IMR-90 (cell line): ENCODE measurements at regions not wholly inside any gene's neighbourhood (a gene's known extent, or its start where the extent isn't known, plus 50 kb on each side); places are given as distances from the start of the nearest gene placed in this dataset.

Experiments
- ATAC-seq: fragments of 200-7000 bp; cut with Tn5 transposase; 2 replicates; pipeline ENCODE4 v1.9.1; 2020; ENCODE audit warnings: low read depth, mild to moderate bottlenecking, moderate library complexity
- BruUV-seq: library from RNA; stranded (reverse); fragments of 400-500 nt; replicated peaks from 2 replicates; lab custom pipeline; 2021; lab: Mats Ljungman, UMichigan
- CTCF ChIA-PET: fragments of 300-600 bp; formaldehyde crosslinking; extraction: SDS; loops from one replicate; lab custom pipeline; 2021; ENCODE audit warnings: antibody characterized with exemption; lab: Yijun Ruan, JAX
- POLR2A ChIA-PET: fragments of 300-600 bp; sonication (Branson Sonifier 250); formaldehyde crosslinking; loops from one replicate; lab custom pipeline; 2022; ENCODE audit warnings: antibody characterized with exemption; ENCODE audit not compliant: unreplicated experiment; lab: Charles Lee
- DNase-seq: peaks from one replicate; pipeline ENCODE4 v3.0.0; 2013
- H2AFZ ChIP-seq: replicated peaks from 2 replicates; pipeline ENCODE3; 2013; ENCODE audit warnings: low read length, mild to moderate bottlenecking; ENCODE audit not compliant: poor library complexity
- H2AK5ac ChIP-seq: 2 replicates; pipeline ENCODE4 v1.6.1; 2013; ENCODE audit warnings: low read depth, low read length, inconsistent platforms
- H2AK9ac ChIP-seq: replicated peaks from 2 replicates; pipeline ENCODE3; 2013; ENCODE audit warnings: mild to moderate bottlenecking, low read depth, low read length, moderate library complexity; ENCODE audit not compliant: poor library complexity
- H2BK120ac ChIP-seq: 2 replicates; pipeline ENCODE4 v1.6.1; 2013; ENCODE audit warnings: low read depth, low read length, inconsistent platforms
- H2BK15ac ChIP-seq: 3 replicates; pipeline ENCODE4 v1.6.1; 2013; ENCODE audit warnings: low read depth, low read length, inconsistent platforms
- H2BK20ac ChIP-seq: 2 replicates; pipeline ENCODE4 v1.6.1; 2013; ENCODE audit warnings: low read depth, mild to moderate bottlenecking, inconsistent platforms, low read length, moderate library complexity
- H2BK5ac ChIP-seq: 2 replicates; pipeline ENCODE4 v1.6.1; 2013; ENCODE audit warnings: mild to moderate bottlenecking, low read depth, low read length, inconsistent platforms; ENCODE audit not compliant: poor library complexity, severe bottlenecking
- H3K14ac ChIP-seq: replicated peaks from 2 replicates; pipeline ENCODE4 v1.6.1; 2013; ENCODE audit warnings: low read depth, low read length, inconsistent platforms
- H3K18ac ChIP-seq: 2 replicates; pipeline ENCODE4 v1.6.1; 2013; ENCODE audit warnings: low read depth, low read length, control low read depth
- H3K23ac ChIP-seq: 2 replicates; pipeline ENCODE4 v1.6.1; 2013; ENCODE audit warnings: low read depth, low read length, inconsistent platforms
- H3K27ac ChIP-seq: 2 replicates; pipeline ENCODE4 v1.5.1; 2013; ENCODE audit warnings: mild to moderate bottlenecking, control low read depth, low read length; ENCODE audit not compliant: insufficient read depth
- H3K27me3 ChIP-seq: 2 replicates; pipeline ENCODE4 v1.6.1; 2013; ENCODE audit warnings: low read length; ENCODE audit not compliant: control insufficient read depth, insufficient read depth
- H3K36me3 ChIP-seq: 2 replicates; pipeline ENCODE4 v1.6.1; 2013; ENCODE audit warnings: low read length, mixed read lengths; ENCODE audit not compliant: control insufficient read depth, insufficient read depth
- H3K4ac ChIP-seq: 2 replicates; pipeline ENCODE4 v1.6.1; 2013; ENCODE audit warnings: low read depth, low read length, inconsistent platforms
- H3K4me1 ChIP-seq: 2 replicates; pipeline ENCODE4 v1.6.1; 2013; ENCODE audit warnings: low read length, mixed read lengths; ENCODE audit not compliant: control insufficient read depth, insufficient read depth
- H3K4me2 ChIP-seq: 2 replicates; pipeline ENCODE4 v1.6.1; 2013; ENCODE audit warnings: low read depth, mild to moderate bottlenecking, control low read depth, low read length, moderate library complexity
- H3K4me3 ChIP-seq: 2 replicates; pipeline ENCODE4 v1.5.1; 2013; ENCODE audit warnings: low read depth, mild to moderate bottlenecking, control low read depth, low read length, moderate library complexity; ENCODE audit not compliant: insufficient read depth
- H3K56ac ChIP-seq: 2 replicates; pipeline ENCODE4 v1.6.1; 2013; ENCODE audit warnings: low read length, inconsistent platforms; ENCODE audit not compliant: insufficient read depth; ENCODE audit errors: extremely low read depth
- H3K79me1 ChIP-seq, 2 experiments: 2 replicates each; pipeline ENCODE4 v1.6.1; 2013; ENCODE audit warnings: low read length in 2 of 2, inconsistent platforms in 1 of 2, low read depth in 1 of 2
- H3K9ac ChIP-seq: 2 replicates; pipeline ENCODE4 v1.6.1; 2013; ENCODE audit warnings: low read depth, low read length, control low read depth
- H3K9me1 ChIP-seq: 2 replicates; pipeline ENCODE4 v1.6.1; 2013; ENCODE audit warnings: low read length, inconsistent platforms; ENCODE audit not compliant: insufficient read depth
- H3K9me3 ChIP-seq: 2 replicates; pipeline ENCODE4 v1.6.1; 2013; ENCODE audit warnings: low read length; ENCODE audit not compliant: control insufficient read depth, insufficient read depth
- H4K20me1 ChIP-seq: 2 replicates; pipeline ENCODE4 v1.6.1; 2013; ENCODE audit warnings: low read length, inconsistent platforms; ENCODE audit not compliant: insufficient read depth
- H4K5ac ChIP-seq: 2 replicates; pipeline ENCODE4 v1.6.1; 2013; ENCODE audit warnings: mild to moderate bottlenecking, low read depth, low read length, control low read depth
- H4K8ac ChIP-seq, 2 experiments: 2 replicates each; pipeline ENCODE4 v1.6.1; 2013; ENCODE audit warnings: low read depth in 2 of 2, low read length in 2 of 2, control low read depth in 1 of 2, inconsistent platforms in 1 of 2
- H4K91ac ChIP-seq: 2 replicates; pipeline ENCODE4 v1.6.1; 2013; ENCODE audit warnings: low read depth, low read length, inconsistent platforms; ENCODE audit not compliant: insufficient read depth
- BHLHE40 ChIP-seq: fragments of 150-350 bp; IDR thresholded peaks from 2 replicates; pipeline ENCODE4 v1.6.1; 2016; ENCODE audit warnings: mild to moderate bottlenecking, low read depth, low read length
- CHD1 ChIP-seq: IDR thresholded peaks from 2 replicates; pipeline ENCODE4 v1.6.1; 2012; ENCODE audit warnings: low read depth, low read length, improper control_type of control experiment
- ELK1 ChIP-seq: fragments of 150-350 bp; IDR thresholded peaks from 2 replicates; pipeline ENCODE4 v1.6.1; 2016; ENCODE audit warnings: low read depth, mild to moderate bottlenecking, low read length, moderate library complexity, borderline replicate concordance
- FOS ChIP-seq: fragments of 150-350 bp; IDR thresholded peaks from 2 replicates; pipeline ENCODE4 v1.6.1; 2016; ENCODE audit warnings: low read depth, low read length
- MAFK ChIP-seq: IDR thresholded peaks from 2 replicates; pipeline ENCODE4 v1.6.1; 2012; ENCODE audit warnings: low read depth, low read length, improper control_type of control experiment
- MXI1 ChIP-seq: IDR thresholded peaks from 2 replicates; pipeline ENCODE4 v1.6.1; 2012; ENCODE audit warnings: low read depth, mild to moderate bottlenecking, low read length, moderate library complexity, borderline replicate concordance
- NFE2L2 ChIP-seq: fragments of 150-350 bp; IDR thresholded peaks from 2 replicates; pipeline ENCODE4 v1.6.1; 2016; ENCODE audit warnings: low read depth, mild to moderate bottlenecking, low read length
- POLR2A ChIP-seq: IDR thresholded peaks from 2 replicates; pipeline ENCODE4 v1.6.1; 2012; ENCODE audit warnings: mild to moderate bottlenecking, low read depth, low read length
- RAD21 ChIP-seq: IDR thresholded peaks from 2 replicates; pipeline ENCODE4 v1.6.1; 2012; ENCODE audit warnings: low read length, improper control_type of control experiment
- SMC3 ChIP-seq: fragments of 150-350 bp; IDR thresholded peaks from 2 replicates; pipeline ENCODE4 v1.6.1; 2016; ENCODE audit warnings: low read depth, mild to moderate bottlenecking, antibody characterized with exemption, low read length, moderate library complexity
- USF2 ChIP-seq: fragments of 150-350 bp; IDR thresholded peaks from 2 replicates; pipeline ENCODE4 v1.6.1; 2017; ENCODE audit warnings: mild to moderate bottlenecking, antibody characterized with exemption, low read length, low read depth
- WGBS, 2 experiments: methylation state at CpG; one replicate each; pipeline versions ENCODE4 v1.1.5 to v1.1.7; 2013; ENCODE audit warnings: missing lambda C conversion rate in 2 of 2; ENCODE audit not compliant: insufficient read length in 1 of 2; ENCODE audit errors: extremely low coverage in 2 of 2; 5-methylcytosine and 5-hydroxymethylcytosine counted together
- dilution Hi-C: fragments of 300-500 bp; cut with HindIII; formaldehyde crosslinking; loops from one replicate; pipeline ENCODE4 v1.14.3; 2018; ENCODE audit warnings: low sequenced_read_pairs; ENCODE audit not compliant: unreplicated experiment
- in situ Hi-C: fragments of 300-500 bp; cut with MboI; formaldehyde crosslinking; loops from 3 replicates; pipeline ENCODE4 v1.14.3; 2019; ENCODE audit warnings: low sequenced_read_pairs, inconsistent platforms, mixed read lengths
- intact Hi-C: fragments of 100-400 bp; cut with micrococcal nuclease; formaldehyde crosslinking; loops from 2 replicates; pipeline ENCODE4 v1.10.0; 2022

- ATAC-seq = no peak
- H4K5ac ChIP-seq = no peak overlapping the region
- H2BK15ac ChIP-seq = no peak overlapping the region
- no peaks in the 10 kb centered on the region for H3K9me3 ChIP-seq
- CTCF ChIA-PET = interaction anchor here (0.5 kb wide), 1 partner anchor 28 kb away, joined by 3 read pairs; no protein-coding TSS in a partner anchor
- DNase-seq = no peak
- no peak overlapping the region for H3K56ac ChIP-seq
- no peak overlapping the region for H2AFZ ChIP-seq
- POLR2A ChIA-PET = no interaction called here
- H3K4me3 ChIP-seq = no peak overlapping the region
- BruUV-seq = no TSS peak
- in situ Hi-C loops = no loop called here
- H3K27ac ChIP-seq = no peak overlapping the region
- H3K4me2 ChIP-seq = no peak overlapping the region
- no peak overlapping the region for H2BK120ac ChIP-seq
- H2BK5ac ChIP-seq = no peak overlapping the region
- H3K27me3 ChIP-seq = no peaks in the 10 kb centered on the region
- H4K91ac ChIP-seq = no peak overlapping the region
- no peak overlapping the region for H3K14ac ChIP-seq
- no peak overlapping the region for H2AK9ac ChIP-seq
- H3K36me3 ChIP-seq = no peaks in the 10 kb centered on the region
- H4K20me1 ChIP-seq = no peaks in the 10 kb centered on the region
- TF ChIP-seq MXI1 (no peak), NFE2L2 (no peak), RAD21 (no peak), USF2 (no peak), POLR2A (no peak), ELK1 (no peak), CHD1 (no peak), BHLHE40 (no peak), FOS (no peak), SMC3 (no peak), MAFK (no peak)
- H3K79me1 ChIP-seq = no peaks in the 10 kb centered on the region
- intact Hi-C loops = no loop called here
- no peak overlapping the region for H3K18ac ChIP-seq
- no peak overlapping the region for H2BK20ac ChIP-seq
- peaks cover 3% of the 10 kb centered on the region; the same call in 1 of the 2 replicates for H3K4me1 ChIP-seq
- H3K4ac ChIP-seq = no peak overlapping the region
- no peak overlapping the region for H3K9ac ChIP-seq
- H4K8ac ChIP-seq = no peak overlapping the region
- H3K9me1 ChIP-seq = peaks cover 5% of the 10 kb centered on the region; the same call in 1 of the 2 replicates
- no peak overlapping the region for H3K23ac ChIP-seq
- no CpG with 5 or more reads among the region's 4 CpGs for WGBS, 2 experiments
- H2AK5ac ChIP-seq = no peak overlapping the region; the same call in 1 of the 2 replicates
- dilution Hi-C loops = no loop called here
Measured at GRCh38 chr4:123602007-123602406, 205.4 kb downstream of the SPRY1 start.
